NCI-H146 treated with DMSO at 0.1 percent for 48 hours (cell line): ENCODE measurements at regions not wholly inside any gene's neighbourhood (a gene's known extent, or its start where the extent isn't known, plus 50 kb on each side); places are given as distances from the start of the nearest gene placed in this dataset.

ENCODE experiments used
- DNase-seq: peaks from one replicate; lab custom pipeline; 2025; ENCODE audit not compliant: unreplicated experiment; lab: John Stamatoyannopoulos, UW

DNA sequence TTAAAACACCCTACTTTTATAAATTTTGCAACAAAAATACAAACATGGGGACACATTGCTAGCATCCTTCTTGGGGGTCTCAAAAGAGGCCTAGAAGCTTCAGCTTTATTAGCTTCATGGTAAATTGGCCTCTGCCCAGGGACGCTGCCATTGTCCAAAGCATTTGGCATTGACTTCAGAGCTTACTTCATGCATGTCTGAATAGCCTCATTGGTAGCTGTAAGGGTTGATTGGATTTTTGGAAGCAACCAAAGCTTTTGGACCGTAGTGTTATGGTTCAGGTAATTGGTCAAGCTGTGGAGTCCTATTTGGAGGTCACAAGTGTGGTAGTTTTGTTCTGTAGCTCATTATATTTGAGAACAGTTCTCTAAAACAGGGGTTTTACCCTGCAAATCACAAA, 411.7 kb upstream of the SLC24A2 start:
- no peak for DNase-seq

GRCh38 chr9:20199111-20199510, 410.3 kb upstream of the SLC24A2 start:
- DNase-seq, result no peak

- DNase-seq, result no peak
Measured at GRCh38 chr9:20197976-20198685, 409.3 kb upstream of the SLC24A2 start.

- no peak for DNase-seq
Measured at GRCh38 chr9:20191228-20191840, 402.5 kb upstream of the SLC24A2 start.

DNA sequence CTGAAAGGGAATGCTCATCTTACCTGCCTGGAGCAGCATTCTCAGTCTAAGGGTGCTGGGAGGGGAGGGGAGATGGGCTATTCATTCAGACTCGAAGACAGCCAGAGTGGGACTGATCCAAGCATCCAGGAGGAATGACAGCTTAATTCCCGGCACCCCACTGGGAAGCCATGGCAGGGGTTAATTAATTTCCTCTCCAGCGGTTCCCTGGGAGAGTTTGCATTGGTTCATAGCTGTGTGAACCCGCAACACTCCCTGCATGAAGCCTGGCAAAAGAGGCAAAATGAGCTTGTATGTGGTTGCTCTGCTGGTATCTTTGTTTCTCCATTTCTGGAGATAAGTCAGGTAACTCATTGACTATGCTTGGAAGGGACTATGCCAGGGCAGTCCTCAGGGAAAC, 401.0 kb upstream of the SLC24A2 start:
- peak; percentile 40 for DNase-seq

DNA sequence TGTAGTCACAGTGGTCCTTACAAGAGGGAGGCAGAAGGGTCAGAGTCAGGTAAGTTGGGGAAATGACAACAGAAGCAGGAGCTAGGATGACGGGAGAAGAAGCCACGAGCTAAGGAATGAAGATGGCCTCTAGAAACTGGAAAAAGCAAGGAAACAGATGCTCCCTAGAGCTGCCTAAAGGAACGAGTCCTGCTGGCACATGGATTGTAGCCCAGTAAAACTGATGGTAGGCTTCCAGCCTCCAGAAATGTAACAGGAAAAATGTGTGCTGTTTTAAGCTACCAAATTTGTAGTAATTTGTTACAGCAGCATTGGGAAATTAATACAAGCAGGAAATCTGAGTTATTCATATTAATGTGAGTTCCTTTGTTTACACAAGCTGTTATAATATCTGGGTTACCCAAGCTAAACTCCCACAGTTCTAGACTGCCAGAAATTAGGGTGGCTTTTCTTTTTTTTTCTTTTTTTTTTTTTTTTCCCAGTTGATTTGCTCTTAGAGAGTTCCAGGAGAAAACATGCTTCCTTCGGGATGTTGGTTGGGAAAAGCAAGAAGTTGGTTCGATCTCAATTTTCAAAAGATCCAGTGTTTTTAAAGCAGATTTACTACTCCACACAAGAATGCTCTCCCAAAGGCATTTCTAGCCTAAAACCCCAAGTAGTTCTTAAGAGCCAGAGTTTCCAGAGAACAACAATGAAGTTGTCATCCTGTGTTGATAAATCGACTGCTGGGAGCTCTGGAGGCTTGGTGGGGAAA, 400.0 kb upstream of the SLC24A2 start:
- no peak for DNase-seq

- no peak for DNase-seq
Measured at GRCh38 chr9:20187318-20187717, 398.5 kb upstream of the SLC24A2 start.

DNA sequence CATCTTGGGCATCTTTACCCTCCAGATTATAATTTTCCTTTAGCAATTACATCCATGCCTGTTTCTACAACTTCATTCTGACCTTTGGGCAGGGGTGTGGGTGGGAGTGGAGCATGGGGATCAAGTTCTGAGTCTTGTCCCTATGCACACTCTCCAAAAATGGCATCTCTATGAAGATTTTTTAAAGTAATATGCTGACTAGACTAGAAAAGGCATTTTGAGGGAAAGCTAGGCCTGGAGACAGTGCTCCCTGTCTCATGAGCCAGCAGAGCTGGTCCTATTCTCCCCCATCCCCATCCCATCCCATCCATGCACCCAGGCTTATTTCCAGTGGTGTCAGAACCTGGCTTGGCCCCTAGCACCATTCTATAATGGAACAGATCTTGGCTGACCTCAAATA, 398.0 kb upstream of the SLC24A2 start:
- DNase-seq, result no peak

- DNase-seq, result no peak
Measured at GRCh38 chr9:20186231-20186630, 397.4 kb upstream of the SLC24A2 start.

GRCh38 chr9:20184541-20184940, 395.7 kb upstream of the SLC24A2 start:
- DNase-seq, result no peak

- no peak for DNase-seq
Measured at GRCh38 chr9:20178679-20179078, 389.8 kb upstream of the SLC24A2 start.

DNA sequence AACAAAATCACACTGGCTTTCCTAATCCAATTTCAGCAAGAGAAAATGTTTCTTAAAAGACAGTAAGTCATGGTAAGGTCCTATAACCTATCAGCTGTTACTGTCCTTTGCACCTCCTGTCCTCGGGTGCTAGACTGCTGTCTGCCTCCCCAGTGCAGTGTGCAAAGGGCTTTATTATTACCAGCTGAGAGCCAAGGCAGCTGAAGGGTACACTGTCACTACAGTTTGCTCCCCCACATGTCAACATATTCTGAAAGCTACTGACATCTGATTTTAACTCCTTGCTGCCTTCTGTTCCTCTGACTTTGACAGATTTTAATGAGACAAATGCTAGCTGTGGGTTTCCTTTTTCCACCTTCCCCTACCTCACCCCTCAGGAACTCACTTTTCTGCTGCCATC, 389.4 kb upstream of the SLC24A2 start:
- no peak for DNase-seq

DNA sequence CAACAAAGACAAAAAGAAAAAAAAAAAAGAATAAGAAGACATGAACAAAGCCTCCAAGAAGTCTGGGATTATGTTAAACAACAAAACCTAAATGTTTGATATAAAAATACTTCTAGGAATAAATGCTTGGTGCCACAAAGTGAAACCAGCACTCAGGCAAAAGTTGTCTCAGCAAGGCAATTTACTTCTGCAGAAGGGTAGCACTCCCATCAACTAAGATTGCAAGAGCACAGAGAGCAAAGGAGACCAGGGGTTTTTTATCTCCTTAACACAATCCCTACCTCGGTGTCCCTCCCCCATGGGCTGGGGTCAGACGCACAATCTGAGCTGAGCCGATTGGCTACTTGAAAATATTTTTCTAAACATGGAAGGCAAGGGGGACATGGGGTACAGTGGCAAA, 381.3 kb upstream of the SLC24A2 start:
- no peak for DNase-seq

DNA sequence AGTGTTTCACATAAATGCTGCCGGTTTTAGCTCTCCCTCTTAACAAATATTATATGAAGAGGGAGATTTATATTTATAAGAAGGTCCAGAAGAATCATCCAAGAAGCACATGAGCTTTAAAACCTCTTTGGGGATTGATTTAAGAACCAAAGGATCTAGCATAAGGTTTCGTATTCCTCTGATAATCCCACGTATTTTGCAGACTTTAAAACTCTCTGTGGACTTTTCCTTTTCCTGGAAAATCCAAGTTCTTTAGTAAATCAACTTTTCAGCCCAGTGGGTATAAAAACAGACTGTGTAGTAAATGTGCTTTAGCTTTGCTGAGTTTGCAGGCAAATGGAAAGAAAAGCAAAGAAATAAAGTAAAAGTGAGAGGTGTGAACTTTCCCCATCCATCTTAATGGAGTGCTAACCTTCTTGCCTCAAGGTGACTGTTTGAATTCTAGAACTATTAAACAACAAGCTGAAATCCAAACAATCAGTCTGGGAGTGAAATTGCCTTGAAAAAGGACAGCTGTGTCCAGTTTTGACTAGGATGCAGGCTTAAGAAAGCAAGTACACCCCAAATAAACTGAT, 363.4 kb upstream of the SLC24A2 start:
- no peak for DNase-seq

DNA sequence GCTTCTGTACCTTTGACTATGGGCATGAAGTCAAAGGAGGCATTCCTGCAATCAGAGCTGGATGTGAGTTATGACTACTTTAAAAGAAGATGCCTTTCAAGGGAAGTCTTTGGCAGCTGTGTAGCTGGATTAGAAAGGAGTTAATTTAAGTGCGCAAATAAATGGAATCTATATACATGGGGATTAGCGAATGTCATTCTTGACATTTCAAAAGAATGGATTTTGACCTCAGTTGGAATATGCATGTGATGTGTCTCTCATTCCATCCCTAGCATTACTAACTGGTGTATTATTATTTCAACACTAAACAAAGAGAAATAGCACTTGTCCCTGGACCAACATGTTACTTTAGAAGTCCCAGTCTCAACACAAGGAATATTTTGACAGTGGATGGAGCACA, 359.6 kb upstream of the SLC24A2 start:
- no peak for DNase-seq

DNA sequence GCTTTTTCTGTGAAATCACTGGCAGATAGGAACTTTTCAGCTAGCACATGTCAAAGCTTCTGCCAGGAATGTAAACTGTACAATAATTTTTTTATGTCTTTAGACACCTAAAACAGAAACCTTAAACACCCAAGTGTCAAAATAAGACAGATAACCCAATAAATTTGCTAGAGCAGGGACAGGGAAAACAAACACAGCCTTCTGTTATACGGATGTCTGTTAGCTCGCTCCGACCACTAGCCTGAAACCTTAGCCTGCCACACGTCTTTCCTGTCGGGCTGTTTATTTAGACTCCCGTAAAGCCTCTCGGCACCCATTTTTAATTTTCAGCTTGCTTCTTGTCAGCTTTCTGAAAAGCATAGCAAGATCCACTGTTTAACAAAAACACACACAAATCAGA, 355.4 kb upstream of the SLC24A2 start:
- peak; percentile 25 for DNase-seq

- peak; percentile 31 for DNase-seq
Measured at GRCh38 chr9:20139763-20140290, 351.0 kb upstream of the SLC24A2 start.

GRCh38 chr9:20138841-20139240, 350.0 kb upstream of the SLC24A2 start:
- no peak for DNase-seq

- no peak for DNase-seq
Measured at GRCh38 chr9:20138116-20138515, 349.3 kb upstream of the SLC24A2 start.

DNA sequence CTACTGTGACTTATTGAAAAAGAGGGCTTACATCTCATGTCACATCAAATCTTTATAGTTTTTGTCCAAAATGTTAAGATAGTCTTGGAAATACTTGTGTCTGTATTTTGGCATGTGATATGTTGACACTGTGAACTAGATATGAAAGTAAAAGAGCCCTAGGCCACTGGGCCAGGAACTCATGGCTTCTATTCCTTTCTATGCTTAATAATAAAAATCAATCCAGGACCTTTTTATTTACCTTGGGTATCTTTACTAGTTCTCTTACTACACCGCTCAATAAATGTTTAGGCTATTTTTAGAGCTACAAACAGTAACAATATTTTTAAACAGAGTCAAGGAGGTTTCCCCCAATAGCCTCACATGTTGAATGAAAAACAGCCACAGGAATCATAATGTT, 348.6 kb upstream of the SLC24A2 start:
- DNase-seq, result no peak

- DNase-seq, result no peak
Measured at GRCh38 chr9:20135119-20135697, 346.4 kb upstream of the SLC24A2 start.
